DND-41 (cell line): ENCODE measurements at regions not wholly inside any gene's neighbourhood (a gene's known extent, or its start where the extent isn't known, plus 50 kb on each side); places are given as distances from the start of the nearest gene placed in this dataset.
"Not testable (repeated sequence)": the region's sequence is repeated elsewhere in the genome, so short reads cannot be mapped to it uniquely, and the experiment has no call there.

Experiments
- ATAC-seq: fragments of 200-7000 bp; cut with Tn5 transposase; 3 replicates; pipeline ENCODE4 v1.9.1; 2021; ENCODE audit warnings: low read depth; ENCODE audit not compliant: insufficient read depth
- DNase-seq: peaks from one replicate; pipeline ENCODE4 v3.0.0-alpha.2; 2020
- H2AFZ ChIP-seq: 2 replicates; pipeline ENCODE4 v1.6.0; 2012; ENCODE audit warnings: low read depth, low read length
- H3K27ac ChIP-seq: 2 replicates; pipeline ENCODE4 v1.5.1; 2012; ENCODE audit warnings: low read length, inconsistent platforms
- H3K27me3 ChIP-seq: fragments of 200-600 bp; sonication (generic); 2 replicates; pipeline ENCODE4 v1.6.0; 2012; ENCODE audit warnings: low read length, mild to moderate bottlenecking, inconsistent platforms; ENCODE audit not compliant: insufficient read depth, poor library complexity
- H3K36me3 ChIP-seq: 2 replicates; pipeline ENCODE4 v1.5.1; 2012; ENCODE audit warnings: low read length, inconsistent platforms; ENCODE audit not compliant: insufficient read depth
- H3K4me1 ChIP-seq: 2 replicates; pipeline ENCODE4 v1.5.1; 2012; ENCODE audit warnings: mild to moderate bottlenecking, low read length; ENCODE audit not compliant: insufficient read depth
- H3K4me2 ChIP-seq: 2 replicates; pipeline ENCODE4 v1.6.0; 2012; ENCODE audit warnings: mild to moderate bottlenecking, moderate library complexity, low read length, inconsistent platforms; ENCODE audit not compliant: insufficient read depth
- H3K4me3 ChIP-seq, 2 experiments: fragments of 200-600 bp in 1 of 2; shearing (Covaris generic) in 1 of 2; 2 replicates each; pipeline ENCODE4 v1.5.1; 2012 to 2016; ENCODE audit warnings: inconsistent platforms in 2 of 2, low read length in 2 of 2, mild to moderate bottlenecking in 2 of 2, low read depth in 1 of 2, moderate library complexity in 1 of 2
- H3K79me2 ChIP-seq: 2 replicates; pipeline ENCODE4 v1.6.0; 2012; ENCODE audit warnings: low read length, inconsistent platforms; ENCODE audit not compliant: insufficient read depth
- H3K9ac ChIP-seq: 2 replicates; pipeline ENCODE4 v1.6.0; 2012; ENCODE audit warnings: low read depth, mild to moderate bottlenecking, inconsistent platforms, low read length, moderate library complexity
- H3K9me3 ChIP-seq: 2 replicates; pipeline ENCODE4 v1.5.1; 2012; ENCODE audit warnings: low read length, moderate library complexity, mild to moderate bottlenecking, inconsistent platforms; ENCODE audit not compliant: insufficient read depth, severe bottlenecking
- H4K20me1 ChIP-seq: 2 replicates; pipeline ENCODE4 v1.6.0; 2012; ENCODE audit warnings: low read length; ENCODE audit not compliant: insufficient read depth
- CTCF ChIP-seq: IDR thresholded peaks from 2 replicates; pipeline ENCODE4 v1.5.1; 2012; ENCODE audit warnings: borderline replicate concordance, low read length, moderate library complexity, mild to moderate bottlenecking; ENCODE audit not compliant: poor library complexity, severe bottlenecking; ENCODE audit errors: extremely low read depth
- EZH2 ChIP-seq: IDR thresholded peaks from 3 replicates; pipeline ENCODE4 v1.6.1; 2012; ENCODE audit warnings: borderline replicate concordance, low read depth, mild to moderate bottlenecking, moderate library complexity, low read length, inconsistent platforms; ENCODE audit not compliant: severe bottlenecking

GRCh38 chr9:87405677-87406542, 91.8 kb upstream of the DAPK1 start:
- no peak for ATAC-seq

GRCh38 chr9:87406543-87407166, 91.0 kb upstream of the DAPK1 start:
- no peaks in the 10 kb centered on the region for H4K20me1 ChIP-seq
- H3K27ac ChIP-seq = no peak overlapping the region
- H3K4me1 ChIP-seq = no peaks in the 10 kb centered on the region
- no peak overlapping the region for H3K9ac ChIP-seq
- H3K27me3 ChIP-seq = no peaks in the 10 kb centered on the region
- TF ChIP-seq CTCF = no peak
- TF ChIP-seq EZH2 = no peak
- no peaks in the 10 kb centered on the region for H3K79me2 ChIP-seq
- no peaks in the 10 kb centered on the region for H3K36me3 ChIP-seq
- ATAC-seq = no peak
- no peak overlapping the region for H3K4me3 ChIP-seq
- H3K9me3 ChIP-seq = no peaks in the 10 kb centered on the region
- no peak overlapping the region for H3K4me2 ChIP-seq
- no peak overlapping the region for H2AFZ ChIP-seq
- DNase-seq = no peak

More at GRCh38 chr9:87405677-87406542, 91.8 kb upstream of the DAPK1 start:
- H3K4me1 ChIP-seq = no peaks in the 10 kb centered on the region
- no peak for TF ChIP-seq CTCF
- no peak for TF ChIP-seq EZH2
- DNase-seq = no peak
- no peak overlapping the region for H3K4me2 ChIP-seq
- H4K20me1 ChIP-seq = no peaks in the 10 kb centered on the region
- no peaks in the 10 kb centered on the region for H3K9me3 ChIP-seq
- H3K4me3 ChIP-seq = no peak overlapping the region
- H3K9ac ChIP-seq = no peak overlapping the region
- H2AFZ ChIP-seq = no peak overlapping the region
- no peaks in the 10 kb centered on the region for H3K27me3 ChIP-seq
- H3K36me3 ChIP-seq = no peaks in the 10 kb centered on the region
- H3K27ac ChIP-seq = no peak overlapping the region
- H3K79me2 ChIP-seq = no peaks in the 10 kb centered on the region

GRCh38 chr9:87410047-87411005, 87.3 kb upstream of the DAPK1 start:
- H3K9ac ChIP-seq, H3K79me2 ChIP-seq, DNase-seq, H2AFZ ChIP-seq, H3K4me1 ChIP-seq, H3K36me3 ChIP-seq, H3K4me2 ChIP-seq, H4K20me1 ChIP-seq, H3K27ac ChIP-seq, H3K27me3 ChIP-seq, ATAC-seq, H3K9me3 ChIP-seq, H3K4me3 ChIP-seq: not testable (repeated sequence)

GRCh38 chr9:87420884-87421283, 76.8 kb upstream of the DAPK1 start:
- no peaks in the 10 kb centered on the region for H4K20me1 ChIP-seq
- H3K4me2 ChIP-seq = no peak overlapping the region
- no peaks in the 10 kb centered on the region for H3K36me3 ChIP-seq
- no peak overlapping the region for H3K4me3 ChIP-seq
- H3K79me2 ChIP-seq = no peaks in the 10 kb centered on the region
- TF ChIP-seq CTCF = no peak
- no peak for TF ChIP-seq EZH2
- H2AFZ ChIP-seq = no peak overlapping the region
- H3K9ac ChIP-seq = no peak overlapping the region
- H3K4me1 ChIP-seq = no peaks in the 10 kb centered on the region
- no peaks in the 10 kb centered on the region for H3K27me3 ChIP-seq
- no peaks in the 10 kb centered on the region for H3K9me3 ChIP-seq
- no peak overlapping the region for H3K27ac ChIP-seq
- ATAC-seq (no peak), DNase-seq (no peak)
